Sigmoid colon (tissue), 6 donors: ENCODE measurements at regions not wholly inside any gene's neighbourhood (a gene's known extent, or its start where the extent isn't known, plus 50 kb on each side); places are given as distances from the start of the nearest gene placed in this dataset.

Experiments used
- DNase-seq: peaks from one replicate; pipeline ENCODE4 v3.0.0-alpha.2; 2019
- H3K27ac ChIP-seq, 4 donors: fragments of 200-600 bp; sonication (generic); one replicate each; pipeline ENCODE4 v1.5.1; 2016 to 2019; ENCODE audit warnings: mild to moderate bottlenecking in 1 of 4
- H3K27me3 ChIP-seq, 3 donors: fragments of 200-600 bp; sonication (generic); one replicate each; pipeline ENCODE4 v1.5.1; 2019; ENCODE audit warnings: mild to moderate bottlenecking in 1 of 3
- H3K36me3 ChIP-seq, 4 donors: fragments of 200-600 bp; sonication (generic); one replicate each; pipeline ENCODE4 v1.5.1; 2016 to 2019
- H3K4me1 ChIP-seq, 4 donors: fragments of 200-600 bp; sonication (generic); one replicate each; pipeline ENCODE4 v1.5.1; 2017 to 2019
- H3K4me3 ChIP-seq, 4 donors: fragments of 200-600 bp; sonication (generic); one replicate each; pipeline ENCODE4 v1.5.1; 2017 to 2019; ENCODE audit warnings: mild to moderate bottlenecking in 2 of 4, moderate library complexity in 1 of 4
- H3K9me3 ChIP-seq, 4 donors: fragments of 200-600 bp in 3 of 4; sonication (generic) in 3 of 4; one replicate each; pipeline versions ENCODE4 v1.5.1 to v1.6.1; 2013 to 2019
- EP300 ChIP-seq, 4 donors: sonication (generic); formaldehyde crosslinking; IDR thresholded peaks; one replicate each; pipeline ENCODE4 v1.6.1; 2017; ENCODE audit warnings: antibody characterized with exemption in 4 of 4
- POLR2A ChIP-seq, 2 donors: fragments of 450-650 bp; IDR thresholded peaks; one replicate each; pipeline ENCODE4 v1.6.1; 2016; ENCODE audit warnings: antibody characterized with exemption in 2 of 2, mild to moderate bottlenecking in 2 of 2, moderate library complexity in 2 of 2
- POLR2AphosphoS5 ChIP-seq, 4 donors: sonication (generic); formaldehyde crosslinking; IDR thresholded peaks; one replicate each; pipeline ENCODE4 v1.6.1; 2017; ENCODE audit warnings: antibody characterized with exemption in 4 of 4
- WGBS, 2 donors: extraction: QIAGEN DNeasy Blood & Tissue Kit; methylation state at CpG; one replicate each; pipeline ENCODE4 v1.1.7; 2013; 5-methylcytosine and 5-hydroxymethylcytosine counted together
- intact Hi-C: fragments of 100-400 bp; cut with DNase I; formaldehyde crosslinking; loops from one replicate; pipeline ENCODE4 v1.15.1; 2023
- TF ChIP-seq, protein P1 (sequence below), 4 experiments: fragments of 450-650 bp in 3 of 4; fragments of 200-600 bp in 1 of 4; IDR thresholded peaks; one replicate each; pipeline ENCODE4 v1.5.1; 2016 to 2019; ENCODE audit warnings: antibody characterized with exemption in 4 of 4, mild to moderate bottlenecking in 3 of 4, moderate library complexity in 2 of 4
- donor health status: healthy with polysubstance abuse.
- donor health status: healthy.

DNA sequence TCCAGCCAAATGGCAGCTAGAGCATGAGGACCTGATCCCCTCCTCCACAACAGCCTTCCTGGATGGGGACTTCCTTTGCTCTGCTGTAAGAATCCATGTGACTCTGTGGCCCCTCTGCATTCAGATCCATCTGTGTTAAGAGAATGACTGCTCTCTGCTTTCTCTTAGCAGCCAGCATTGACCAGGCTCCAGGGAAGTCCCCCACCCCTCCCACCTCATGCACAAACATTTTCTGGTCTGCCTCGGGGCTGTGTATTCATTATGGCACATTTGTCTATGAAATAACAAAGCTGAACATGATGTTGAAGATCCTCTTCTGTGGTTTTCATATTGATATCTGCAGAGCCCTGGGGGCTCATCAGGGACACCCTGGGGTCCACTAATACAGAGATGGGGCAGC is 201.7 kb downstream of the NUAK1 start:
- H3K27ac ChIP-seq = no peak overlapping the region

DNA sequence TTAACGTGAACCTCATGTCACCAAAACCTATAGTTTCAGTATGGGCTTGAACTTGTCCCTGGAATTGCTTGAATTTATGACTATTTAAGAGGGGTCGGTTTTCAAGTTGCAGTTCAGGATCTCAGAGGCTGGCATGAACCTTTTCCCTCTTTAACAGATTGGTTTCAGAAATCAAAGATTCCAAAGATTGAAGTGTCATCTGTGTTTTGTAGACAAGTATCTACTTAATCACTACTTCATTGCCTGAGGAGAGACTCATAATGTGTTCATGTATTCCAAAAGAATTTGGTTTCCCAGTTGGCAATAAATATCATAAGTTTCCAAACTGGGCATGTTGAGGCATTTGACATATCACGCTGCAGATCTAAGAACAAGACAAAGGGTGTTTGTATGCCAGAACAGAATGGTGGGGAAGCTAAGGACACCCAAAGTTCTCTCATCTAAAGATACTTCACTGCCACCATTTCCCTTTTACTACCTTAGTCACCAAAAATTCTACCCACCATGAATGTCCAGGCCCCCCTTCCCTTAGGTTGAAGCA is 199.5 kb downstream of the NUAK1 start:
- Histone ChIP-seq H3K36me3 (no peaks in the 10 kb centered on the region), H3K4me3 (no peak overlapping the region), H3K27ac (no peak overlapping the region), H3K4me1 (peaks cover 0 to 5% (median 2%) of the 10 kb centered on the region in 4 donors), H3K9me3 (no peaks in the 10 kb centered on the region), H3K27me3 (no peaks in the 10 kb centered on the region)
- 80 to 89% methylated on average over 3 of the region's 3 CpGs for WGBS, 2 donors
- intact Hi-C loops = no loop called here
- no peak for TF ChIP-seq POLR2A (IDR thresholded peaks at IDR 0.05)
- no peak for DNase-seq

More for the DNA sequence above, 201.7 kb downstream of the NUAK1 start:
- no peak for TF ChIP-seq POLR2A (IDR thresholded peaks at IDR 0.05)
- TF ChIP-seq POLR2AphosphoS5 (IDR thresholded peaks at IDR 0.05) = no peak
- TF ChIP-seq, protein P1, sequence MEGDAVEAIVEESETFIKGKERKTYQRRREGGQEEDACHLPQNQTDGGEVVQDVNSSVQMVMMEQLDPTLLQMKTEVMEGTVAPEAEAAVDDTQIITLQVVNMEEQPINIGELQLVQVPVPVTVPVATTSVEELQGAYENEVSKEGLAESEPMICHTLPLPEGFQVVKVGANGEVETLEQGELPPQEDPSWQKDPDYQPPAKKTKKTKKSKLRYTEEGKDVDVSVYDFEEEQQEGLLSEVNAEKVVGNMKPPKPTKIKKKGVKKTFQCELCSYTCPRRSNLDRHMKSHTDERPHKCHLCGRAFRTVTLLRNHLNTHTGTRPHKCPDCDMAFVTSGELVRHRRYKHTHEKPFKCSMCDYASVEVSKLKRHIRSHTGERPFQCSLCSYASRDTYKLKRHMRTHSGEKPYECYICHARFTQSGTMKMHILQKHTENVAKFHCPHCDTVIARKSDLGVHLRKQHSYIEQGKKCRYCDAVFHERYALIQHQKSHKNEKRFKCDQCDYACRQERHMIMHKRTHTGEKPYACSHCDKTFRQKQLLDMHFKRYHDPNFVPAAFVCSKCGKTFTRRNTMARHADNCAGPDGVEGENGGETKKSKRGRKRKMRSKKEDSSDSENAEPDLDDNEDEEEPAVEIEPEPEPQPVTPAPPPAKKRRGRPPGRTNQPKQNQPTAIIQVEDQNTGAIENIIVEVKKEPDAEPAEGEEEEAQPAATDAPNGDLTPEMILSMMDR (IDR thresholded peaks at IDR 0.05) = no peak
- no peak for TF ChIP-seq EP300 (IDR thresholded peaks at IDR 0.05)
- Histone ChIP-seq H3K27me3 (no peaks in the 10 kb centered on the region), H3K4me1 (peaks cover 0 to 13% (median 6%) of the 10 kb centered on the region in 4 donors), H3K9me3 (no peaks in the 10 kb centered on the region), H3K36me3 (no peaks in the 10 kb centered on the region), H3K4me3 (no peak overlapping the region)
- 57 to 72% methylated on average over 1 of the region's 1 CpG for WGBS, 2 donors
- intact Hi-C loops = no loop called here
- no peak for DNase-seq

DNA sequence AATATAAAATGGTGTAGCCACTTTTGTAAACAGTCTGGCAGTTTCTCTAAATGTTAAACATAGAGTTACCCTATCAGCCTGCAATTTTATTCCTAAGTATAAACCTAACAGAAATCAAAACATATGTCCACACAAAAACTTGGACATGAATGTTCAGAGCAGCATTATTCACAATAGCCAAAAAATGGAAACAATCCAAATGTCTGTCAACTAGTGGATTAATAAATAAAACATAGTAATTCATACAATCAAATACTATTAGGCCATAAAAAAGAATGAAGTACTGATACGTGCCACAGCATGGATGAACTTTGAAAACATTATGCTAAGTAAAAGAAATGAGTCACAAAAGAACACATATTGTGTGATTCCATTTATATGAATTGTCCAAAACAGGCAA is 196.5 kb downstream of the NUAK1 start:
- H3K4me3 ChIP-seq = no peak overlapping the region
- no peaks in the 10 kb centered on the region for H3K36me3 ChIP-seq
- H3K4me1 ChIP-seq = no peaks in the 10 kb centered on the region
- H3K9me3 ChIP-seq = no peaks in the 10 kb centered on the region
- TF ChIP-seq POLR2AphosphoS5 (IDR thresholded peaks at IDR 0.05) (no peak), POLR2A (IDR thresholded peaks at IDR 0.05) (no peak), EP300 (IDR thresholded peaks at IDR 0.05) (no peak)
- TF ChIP-seq, protein P1 (IDR thresholded peaks at IDR 0.05) = no peak
- WGBS, 2 donors = 27 to 76% methylated on average over 1 of the region's 1 CpG
- no peaks in the 10 kb centered on the region for H3K27me3 ChIP-seq
- H3K27ac ChIP-seq = no peak overlapping the region
- intact Hi-C loops = no loop called here
- no peak for DNase-seq

DNA sequence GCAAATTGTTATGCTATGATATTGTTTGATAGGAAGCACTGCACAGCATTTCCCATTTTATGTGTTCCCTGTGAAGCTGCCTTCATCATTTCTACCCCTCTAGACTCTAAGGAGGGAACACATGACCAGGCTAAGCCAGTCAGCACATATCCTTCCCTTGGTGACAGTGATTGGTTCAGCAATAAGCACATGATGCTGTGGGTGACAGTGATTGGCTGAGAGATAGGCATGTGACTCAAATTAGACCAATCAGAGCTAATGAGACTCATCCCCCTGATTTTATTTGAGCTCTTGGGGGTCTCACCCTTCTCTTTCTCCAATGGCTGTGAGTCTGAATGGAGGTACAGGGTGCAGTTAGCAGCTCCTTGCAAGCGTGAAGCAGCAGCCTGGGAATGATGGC is 195.2 kb downstream of the NUAK1 start:
- TF ChIP-seq POLR2AphosphoS5 (IDR thresholded peaks at IDR 0.05) = no peak
- no peak for TF ChIP-seq EP300 (IDR thresholded peaks at IDR 0.05)
- TF ChIP-seq, protein P1 (IDR thresholded peaks at IDR 0.05) = no peak
- TF ChIP-seq POLR2A (IDR thresholded peaks at IDR 0.05) = no peak
- no peak overlapping the region for H3K27ac ChIP-seq
- DNase-seq = no peak
- 86 to 93% methylated on average over 1 of the region's 1 CpG for WGBS, 2 donors
- H3K36me3 ChIP-seq = no peaks in the 10 kb centered on the region
- H3K4me3 ChIP-seq = no peak overlapping the region
- H3K4me1 ChIP-seq = no peaks in the 10 kb centered on the region
- H3K9me3 ChIP-seq = no peaks in the 10 kb centered on the region
- no peaks in the 10 kb centered on the region for H3K27me3 ChIP-seq
- intact Hi-C loops = no loop called here

DNA sequence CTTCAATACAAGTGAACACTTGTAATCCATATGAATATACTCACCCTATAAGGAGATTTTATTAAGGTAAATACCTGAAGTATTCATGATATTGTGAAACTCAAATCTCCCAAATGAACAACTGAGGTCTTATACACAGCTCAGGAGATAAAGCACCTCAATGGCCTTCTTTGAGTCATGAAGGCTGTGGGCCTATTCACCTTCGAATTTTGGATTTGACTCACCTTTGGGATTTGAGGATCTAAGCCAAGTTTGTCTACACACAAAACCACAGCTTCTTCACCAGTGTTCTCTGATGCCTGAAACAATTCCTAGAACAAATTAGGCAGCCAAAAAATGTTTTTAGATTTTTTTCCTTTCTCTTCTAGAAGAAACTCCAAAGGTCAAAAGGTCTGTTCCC is 194.1 kb downstream of the NUAK1 start:
- WGBS, 2 donors = 29 to 65% methylated on average over 1 of the region's 1 CpG

More for the DNA sequence above, 194.1 kb downstream of the NUAK1 start:
- DNase-seq = no peak
- intact Hi-C loops = no loop called here
- no peak overlapping the region for H3K27ac ChIP-seq
- H3K9me3 ChIP-seq = no peaks in the 10 kb centered on the region
- no peaks in the 10 kb centered on the region for H3K4me1 ChIP-seq
- H3K36me3 ChIP-seq = no peaks in the 10 kb centered on the region
- H3K4me3 ChIP-seq = no peak overlapping the region
- TF ChIP-seq POLR2AphosphoS5 (IDR thresholded peaks at IDR 0.05) (no peak), EP300 (IDR thresholded peaks at IDR 0.05) (no peak), POLR2A (IDR thresholded peaks at IDR 0.05) (no peak)
- TF ChIP-seq, protein P1 (IDR thresholded peaks at IDR 0.05) = no peak
- no peaks in the 10 kb centered on the region for H3K27me3 ChIP-seq
